ENCODE measurements at regions not wholly inside any gene's neighbourhood (a gene's known extent, or its start where the extent isn't known, plus 50 kb on each side); places are given as distances from the start of the nearest gene placed in this dataset.

DNA sequence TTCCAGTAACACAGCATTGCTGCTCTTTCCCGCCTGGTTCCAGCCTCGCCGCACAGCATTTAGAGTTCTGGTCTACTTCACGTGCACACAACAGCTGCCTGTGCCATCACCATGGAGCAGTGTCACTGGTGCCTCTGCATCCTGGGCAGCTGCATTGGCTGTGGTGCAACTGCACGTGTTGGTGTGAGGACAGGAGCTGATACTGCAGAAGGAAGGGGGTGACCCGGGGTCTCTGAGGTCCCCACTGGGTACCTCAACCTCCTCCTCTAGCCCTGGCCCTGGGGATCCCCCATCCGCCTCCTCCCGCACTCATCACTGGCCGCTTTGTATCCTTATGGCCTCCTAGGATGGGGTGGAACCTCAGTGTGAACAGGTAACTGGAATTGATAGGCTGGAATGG, 112.5 kb downstream of the SOX1 start:
- Histone ChIP-seq H3K9me3 (no peaks in the 10 kb centered on the region), H3K27ac (no peak overlapping the region), H3K27me3 (no peaks in the 10 kb centered on the region), H3K4me1 (no peaks in the 10 kb centered on the region), H3K36me3 (ENCODE audit: low read depth, missing control alignments) (no peaks in the 10 kb centered on the region), H3K4me3 (no peak overlapping the region)
- intact Hi-C loops (cut with DNase I; ENCODE audit: low total_unique reads), result no loop called here
- WGBS, 2 donors, result 79 to 83% methylated on average over 9 of the region's 9 CpGs
- DNase-seq, result no peak
- TF ChIP-seq, protein P1, sequence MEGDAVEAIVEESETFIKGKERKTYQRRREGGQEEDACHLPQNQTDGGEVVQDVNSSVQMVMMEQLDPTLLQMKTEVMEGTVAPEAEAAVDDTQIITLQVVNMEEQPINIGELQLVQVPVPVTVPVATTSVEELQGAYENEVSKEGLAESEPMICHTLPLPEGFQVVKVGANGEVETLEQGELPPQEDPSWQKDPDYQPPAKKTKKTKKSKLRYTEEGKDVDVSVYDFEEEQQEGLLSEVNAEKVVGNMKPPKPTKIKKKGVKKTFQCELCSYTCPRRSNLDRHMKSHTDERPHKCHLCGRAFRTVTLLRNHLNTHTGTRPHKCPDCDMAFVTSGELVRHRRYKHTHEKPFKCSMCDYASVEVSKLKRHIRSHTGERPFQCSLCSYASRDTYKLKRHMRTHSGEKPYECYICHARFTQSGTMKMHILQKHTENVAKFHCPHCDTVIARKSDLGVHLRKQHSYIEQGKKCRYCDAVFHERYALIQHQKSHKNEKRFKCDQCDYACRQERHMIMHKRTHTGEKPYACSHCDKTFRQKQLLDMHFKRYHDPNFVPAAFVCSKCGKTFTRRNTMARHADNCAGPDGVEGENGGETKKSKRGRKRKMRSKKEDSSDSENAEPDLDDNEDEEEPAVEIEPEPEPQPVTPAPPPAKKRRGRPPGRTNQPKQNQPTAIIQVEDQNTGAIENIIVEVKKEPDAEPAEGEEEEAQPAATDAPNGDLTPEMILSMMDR (IDR thresholded peaks at IDR 0.05), result no peak
- no peak for TF ChIP-seq POLR2A (IDR thresholded peaks at IDR 0.05)

DNA sequence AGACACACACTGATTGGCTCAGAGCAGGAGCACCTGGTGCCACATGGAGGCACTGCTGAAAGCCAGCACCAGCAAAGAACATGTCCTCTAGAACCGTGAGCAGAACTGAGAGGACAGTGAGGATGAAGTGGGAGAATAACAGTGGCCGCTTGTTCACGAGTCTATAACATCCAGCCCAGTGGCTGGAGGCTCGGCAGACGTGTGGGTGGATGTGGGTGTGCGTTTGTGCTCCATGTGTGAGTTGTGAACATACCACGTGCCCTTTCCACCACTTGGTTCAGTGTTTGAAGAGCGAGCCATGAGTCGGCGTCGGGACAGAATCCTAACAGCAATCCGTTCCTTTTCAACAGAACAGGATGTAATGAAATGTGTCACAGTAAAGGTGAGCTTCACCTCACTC, 113.0 kb downstream of the SOX1 start:
- intact Hi-C loops (cut with DNase I; ENCODE audit: low total_unique reads), result no loop called here
- H3K4me3 ChIP-seq, result no peak overlapping the region
- TF ChIP-seq, protein P1 (IDR thresholded peaks at IDR 0.05), result no peak
- no peak for TF ChIP-seq POLR2A (IDR thresholded peaks at IDR 0.05)
- H3K27me3 ChIP-seq, result no peaks in the 10 kb centered on the region
- H3K4me1 ChIP-seq, result no peaks in the 10 kb centered on the region
- WGBS, 2 donors, result 88% methylated on average over 12 of the region's 12 CpGs
- no peaks in the 10 kb centered on the region for H3K9me3 ChIP-seq
- H3K36me3 ChIP-seq (ENCODE audit: low read depth, missing control alignments), result no peaks in the 10 kb centered on the region
- DNase-seq, result no peak
- H3K27ac ChIP-seq, result no peak overlapping the region

DNA sequence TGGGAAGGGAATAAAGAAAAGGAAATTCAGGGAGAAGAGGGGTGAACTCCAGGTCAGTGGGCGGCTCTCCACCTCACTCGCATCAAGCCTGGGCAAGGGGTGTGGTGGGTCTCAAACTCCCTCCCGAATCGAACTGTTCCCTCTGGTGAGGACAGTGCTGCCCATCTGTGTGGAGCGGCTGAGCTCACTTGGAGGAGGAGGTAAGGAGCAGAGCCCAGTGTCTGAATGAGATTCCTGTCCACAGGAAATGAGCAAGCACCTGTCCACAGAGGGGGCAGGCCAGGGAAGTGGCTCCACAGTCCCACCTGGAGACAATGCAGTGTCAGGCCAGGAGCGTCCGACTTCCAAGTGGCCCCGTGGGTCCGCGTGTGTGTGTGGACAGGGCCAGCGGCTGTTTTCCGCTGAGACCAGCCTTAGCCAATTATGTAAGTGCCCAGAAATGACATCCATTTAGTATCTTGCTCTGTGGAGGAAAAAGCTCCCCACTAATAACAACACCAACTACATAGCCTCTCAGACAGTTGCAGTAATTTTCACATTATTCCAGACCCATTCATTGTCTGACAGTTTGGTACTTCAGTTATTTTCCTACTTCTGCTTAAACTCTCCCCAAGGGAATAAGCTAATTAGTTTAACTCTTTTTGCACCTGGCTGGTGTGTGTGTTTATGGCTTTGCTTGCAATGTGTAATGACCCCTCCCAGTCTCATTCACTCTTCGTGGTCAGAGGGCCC, 114.6 kb downstream of the SOX1 start:
- WGBS, 2 donors, result 66 to 75% methylated on average over 13 of the region's 13 CpGs
- Histone ChIP-seq H3K4me1 (no peaks in the 10 kb centered on the region), H3K27me3 (no peaks in the 10 kb centered on the region), H3K9me3 (no peaks in the 10 kb centered on the region), H3K36me3 (ENCODE audit: low read depth, missing control alignments) (no peaks in the 10 kb centered on the region), H3K4me3 (no peak overlapping the region), H3K27ac (no peak overlapping the region)
- intact Hi-C loops (cut with DNase I; ENCODE audit: low total_unique reads), result no loop called here
- no peak for DNase-seq
- TF ChIP-seq POLR2A (IDR thresholded peaks at IDR 0.05), result no peak
- TF ChIP-seq, protein P1 (IDR thresholded peaks at IDR 0.05), result no peak

DNA sequence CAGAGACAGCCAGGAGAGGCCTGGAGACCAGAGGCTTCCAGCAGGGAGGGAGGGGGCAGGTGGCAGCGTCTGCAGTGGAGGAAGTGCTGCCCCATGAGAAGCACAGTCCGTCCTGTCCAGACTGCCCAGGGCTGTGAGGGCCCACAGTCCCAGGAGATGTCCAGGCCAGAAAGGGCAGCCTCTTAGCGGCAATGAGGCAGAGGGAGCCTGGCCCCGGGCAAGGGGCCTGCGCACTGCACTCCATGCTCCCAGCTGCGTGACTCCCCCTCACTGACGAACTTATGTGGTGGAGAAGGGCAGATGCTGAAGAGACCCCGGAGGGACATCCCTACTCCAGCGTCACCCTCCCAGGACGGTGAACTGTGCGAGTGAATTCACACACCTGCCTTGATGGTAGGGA, 115.3 kb downstream of the SOX1 start:
- Histone ChIP-seq H3K4me1 (no peaks in the 10 kb centered on the region), H3K9me3 (no peaks in the 10 kb centered on the region), H3K4me3 (no peak overlapping the region), H3K27me3 (no peaks in the 10 kb centered on the region), H3K36me3 (ENCODE audit: low read depth, missing control alignments) (no peaks in the 10 kb centered on the region), H3K27ac (no peak overlapping the region)
- no peak for DNase-seq
- intact Hi-C loops (cut with DNase I; ENCODE audit: low total_unique reads), result no loop called here
- TF ChIP-seq, protein P1 (IDR thresholded peaks at IDR 0.05), result no peak
- TF ChIP-seq POLR2A (IDR thresholded peaks at IDR 0.05), result no peak
- 58 to 70% methylated on average over 7 to 8 of the region's 11 CpGs for WGBS, 2 donors

All from testis (tissue), 2 donors.